T-helper 17 cell (primary cell): ENCODE measurements at regions not wholly inside any gene's neighbourhood (a gene's known extent, or its start where the extent isn't known, plus 50 kb on each side); places are given as distances from the start of the nearest gene placed in this dataset.

ENCODE experiments used
- ATAC-seq: fragments of 150-1000 bp; cut with Tn5 transposase; 2 replicates; pipeline ENCODE4 v1.10.0; 2021; ENCODE audit warnings: mild to moderate bottlenecking, moderate library complexity
- DNase-seq, 3 donors: peaks; one replicate each; pipeline versions ENCODE4 v3.0.0 to v3.0.0-alpha.2; 2020 to 2021
- H3K9me3 ChIP-seq: one replicate; pipeline ENCODE4 v1.7.0; 2013; ENCODE audit warnings: low read length, mild to moderate bottlenecking; ENCODE audit not compliant: control insufficient read depth, poor library complexity, severe bottlenecking
- H3K27ac Mint-ChIP-seq: one replicate; pipeline ENCODE4 v1.8.0; 2022; ENCODE audit warnings: mild to moderate bottlenecking, moderate library complexity, mixed read lengths
- H3K27me3 Mint-ChIP-seq: one replicate; pipeline ENCODE4 v1.8.0; 2022; ENCODE audit warnings: mixed read lengths
- H3K36me3 Mint-ChIP-seq: one replicate; pipeline ENCODE4 v1.8.0; 2022; ENCODE audit warnings: low read depth, mixed read lengths
- H3K4me1 Mint-ChIP-seq: one replicate; pipeline ENCODE4 v1.8.0; 2022; ENCODE audit warnings: mild to moderate bottlenecking, mixed read lengths
- H3K4me3 Mint-ChIP-seq: one replicate; pipeline ENCODE4 v1.8.0; 2022; ENCODE audit warnings: mild to moderate bottlenecking, moderate library complexity, mixed read lengths

DNA sequence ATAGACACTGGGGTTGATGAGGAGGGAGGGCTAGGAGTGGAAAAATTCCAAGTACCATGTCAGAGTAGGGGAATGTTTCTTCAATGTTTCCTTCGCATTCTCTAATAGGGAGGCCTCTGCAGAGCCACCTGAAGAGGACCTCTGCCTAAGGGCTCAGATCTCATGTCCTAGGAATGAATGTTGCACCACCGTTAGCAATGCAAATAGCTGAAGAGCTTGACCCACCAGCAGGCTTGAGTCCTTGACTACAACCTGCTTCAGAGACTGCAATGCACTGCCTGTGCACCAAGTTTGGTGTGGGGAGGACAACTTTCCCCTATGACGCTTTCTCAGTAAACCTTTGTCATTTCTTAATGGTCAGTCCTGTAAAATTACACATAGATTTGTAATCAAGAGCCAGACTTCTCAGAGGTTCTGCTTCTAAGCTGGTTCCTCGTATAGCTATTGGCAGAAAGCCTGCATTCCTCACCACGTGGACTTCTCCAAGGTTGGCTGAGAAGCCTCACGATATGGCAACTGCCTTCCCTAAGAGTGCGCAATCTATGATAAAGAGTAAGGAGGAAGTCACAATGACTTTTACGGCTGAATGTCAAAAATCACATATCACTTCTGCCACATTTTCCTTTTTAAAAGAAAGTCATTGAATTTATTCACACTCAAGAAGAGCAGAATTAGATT, 600.7 kb upstream of the PTGER4 start:
- Mint-ChIP-seq H3K27ac (no peak overlapping the region), H3K36me3 (peaks cover 2% of the 10 kb centered on the region), H3K4me1 (no peaks in the 10 kb centered on the region), H3K27me3 (peaks cover 12% of the 10 kb centered on the region), H3K4me3 (no peak overlapping the region)
- no peaks in the 10 kb centered on the region for H3K9me3 ChIP-seq
- DNase-seq (no peak), ATAC-seq (no peak)

DNA sequence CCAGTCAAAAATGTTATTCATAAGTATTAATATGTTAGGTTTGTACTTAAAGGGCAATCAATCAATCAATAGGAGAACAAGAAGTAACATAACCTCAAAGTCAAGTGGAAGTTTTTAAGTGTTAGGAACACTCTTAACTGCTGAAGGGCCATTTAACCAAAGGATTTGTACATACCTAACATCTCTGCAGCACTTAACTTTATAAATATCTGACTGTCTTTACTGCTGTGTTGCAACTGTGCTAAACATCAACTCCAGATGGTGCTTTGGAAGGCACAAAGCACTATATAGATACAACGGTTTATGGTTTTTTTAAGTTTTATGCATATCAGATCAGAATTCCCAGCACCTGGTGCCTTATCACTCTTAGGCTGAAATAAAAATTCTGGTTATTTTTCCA, 604.9 kb upstream of the PTGER4 start:
- DNase-seq (no peak), ATAC-seq (no peak)
- no peaks in the 10 kb centered on the region for H3K4me1 Mint-ChIP-seq
- peaks cover 9% of the 10 kb centered on the region for H3K27me3 Mint-ChIP-seq
- no peaks in the 10 kb centered on the region for H3K9me3 ChIP-seq
- no peaks in the 10 kb centered on the region for H3K36me3 Mint-ChIP-seq
- no peak overlapping the region for H3K27ac Mint-ChIP-seq
- no peak overlapping the region for H3K4me3 Mint-ChIP-seq

DNA sequence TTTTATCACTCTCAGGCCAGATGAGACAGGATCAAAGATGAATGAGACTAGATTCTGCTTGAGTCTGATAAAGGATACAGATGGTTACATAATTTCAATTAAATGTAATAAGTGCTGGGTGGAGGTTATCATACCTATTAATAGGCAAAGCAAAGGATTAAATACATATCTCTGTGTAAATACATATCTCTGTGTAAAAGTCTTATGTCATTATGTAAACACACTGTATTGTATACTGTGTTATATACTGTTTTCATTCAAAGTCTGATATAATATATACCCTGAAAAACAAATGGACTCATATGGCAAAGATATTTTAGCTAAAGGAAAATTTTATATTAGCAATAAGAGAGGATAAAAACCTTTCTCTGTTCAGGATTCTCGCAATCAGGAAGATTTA, 605.8 kb upstream of the PTGER4 start:
- no peaks in the 10 kb centered on the region for H3K4me1 Mint-ChIP-seq
- H3K36me3 Mint-ChIP-seq, result no peaks in the 10 kb centered on the region
- H3K4me3 Mint-ChIP-seq, result no peak overlapping the region
- no peak overlapping the region for H3K27ac Mint-ChIP-seq
- DNase-seq, result no peak
- no peak for ATAC-seq
- H3K9me3 ChIP-seq, result no peaks in the 10 kb centered on the region
- H3K27me3 Mint-ChIP-seq, result peaks cover under 1% of the 10 kb centered on the region

DNA sequence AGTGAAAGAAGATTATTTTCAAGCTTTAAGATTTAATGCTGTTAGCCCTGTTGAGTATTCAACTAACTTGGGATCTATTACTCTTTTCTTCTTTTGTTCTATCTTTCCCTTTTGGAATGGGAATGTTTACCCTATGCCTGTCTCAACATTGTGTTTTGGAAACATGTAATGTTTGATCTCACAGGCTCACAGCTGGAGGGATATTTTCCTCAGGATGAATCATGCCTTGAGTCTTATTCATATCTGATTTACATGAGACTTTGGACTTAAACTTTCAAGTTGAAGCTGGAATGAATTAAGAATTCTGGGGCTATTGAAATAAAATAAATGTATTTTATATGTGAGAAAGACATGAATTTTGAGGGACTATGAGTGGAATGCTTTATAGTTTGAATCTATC, 607.8 kb upstream of the PTGER4 start:
- Mint-ChIP-seq H3K27ac (no peak overlapping the region), H3K27me3 (no peaks in the 10 kb centered on the region), H3K4me3 (no peak overlapping the region), H3K4me1 (no peaks in the 10 kb centered on the region), H3K36me3 (no peaks in the 10 kb centered on the region)
- DNase-seq, result no peak
- ATAC-seq, result no peak
- no peaks in the 10 kb centered on the region for H3K9me3 ChIP-seq

DNA sequence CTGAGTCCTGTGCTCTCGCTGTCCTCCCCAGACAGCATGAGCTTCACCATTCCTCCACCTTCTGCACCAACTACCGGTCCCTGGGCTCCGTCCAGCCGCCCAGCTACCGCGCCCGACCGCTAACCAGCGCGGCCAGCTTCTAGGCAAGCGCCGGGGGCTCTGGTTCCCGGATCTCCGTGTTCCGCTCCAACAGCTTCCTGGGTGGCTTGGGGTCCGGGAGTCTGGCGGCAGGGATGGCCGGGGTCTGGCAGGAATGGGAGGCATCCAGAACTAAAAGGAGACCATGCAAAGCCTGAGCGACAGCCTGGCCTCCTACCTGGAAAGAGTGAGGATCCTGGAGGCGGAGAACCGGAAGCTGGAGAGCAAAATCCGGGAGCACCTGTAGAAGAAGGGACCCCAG, 613.1 kb upstream of the PTGER4 start:
- Mint-ChIP-seq H3K4me1 (no peaks in the 10 kb centered on the region), H3K27me3 (no peaks in the 10 kb centered on the region), H3K36me3 (no peaks in the 10 kb centered on the region), H3K27ac (no peak overlapping the region), H3K4me3 (no peak overlapping the region)
- H3K9me3 ChIP-seq, result no peaks in the 10 kb centered on the region
- no peak for ATAC-seq
- no peak for DNase-seq

DNA sequence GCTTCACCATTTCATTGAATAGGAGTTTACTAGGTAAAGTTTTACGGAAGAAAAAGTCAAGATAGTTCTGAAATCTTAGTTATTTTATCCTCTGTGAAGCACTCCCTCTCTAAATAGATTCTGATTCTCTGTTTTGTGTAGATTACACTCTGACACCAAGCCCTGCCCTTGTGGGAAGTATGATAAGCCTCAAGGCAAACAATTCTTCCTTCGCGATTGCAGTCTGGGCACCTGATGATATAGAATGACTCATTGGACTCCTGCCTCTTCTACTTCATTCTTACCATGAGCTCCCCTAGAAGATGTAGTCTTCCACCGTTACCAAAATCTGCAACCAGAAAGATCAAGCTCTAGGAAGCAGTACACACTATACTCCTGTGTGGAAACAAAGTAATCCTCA, 626.9 kb upstream of the PTGER4 start:
- DNase-seq (no peak), ATAC-seq (no peak)
- Mint-ChIP-seq H3K4me3 (no peak overlapping the region), H3K27ac (no peak overlapping the region), H3K36me3 (no peaks in the 10 kb centered on the region), H3K4me1 (no peaks in the 10 kb centered on the region), H3K27me3 (no peaks in the 10 kb centered on the region)
- H3K9me3 ChIP-seq, result no peaks in the 10 kb centered on the region

DNA sequence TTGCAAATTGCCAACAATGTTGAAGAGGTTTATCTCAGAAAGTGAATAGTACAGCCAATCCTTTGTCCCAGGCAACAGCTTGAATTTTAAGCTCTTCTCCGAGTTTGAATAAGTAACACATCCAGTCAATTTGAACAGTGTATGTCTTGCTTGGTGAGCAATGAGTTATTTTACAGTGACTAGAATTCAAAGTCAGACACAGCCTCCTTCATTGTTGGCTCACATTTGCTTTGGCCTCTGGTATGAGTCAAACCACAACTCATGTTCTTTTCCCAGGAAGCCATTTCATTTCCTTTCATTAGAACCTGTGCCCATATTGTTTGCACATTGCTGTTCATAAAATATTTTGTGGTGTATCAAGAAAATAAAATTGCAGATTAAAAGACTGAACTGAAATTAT, 622.0 kb upstream of the DAB2 start:
- Mint-ChIP-seq H3K27ac (no peak overlapping the region), H3K4me3 (no peak overlapping the region), H3K36me3 (no peaks in the 10 kb centered on the region), H3K27me3 (no peaks in the 10 kb centered on the region), H3K4me1 (no peaks in the 10 kb centered on the region)
- DNase-seq (no peak), ATAC-seq (no peak)
- no peaks in the 10 kb centered on the region for H3K9me3 ChIP-seq

DNA sequence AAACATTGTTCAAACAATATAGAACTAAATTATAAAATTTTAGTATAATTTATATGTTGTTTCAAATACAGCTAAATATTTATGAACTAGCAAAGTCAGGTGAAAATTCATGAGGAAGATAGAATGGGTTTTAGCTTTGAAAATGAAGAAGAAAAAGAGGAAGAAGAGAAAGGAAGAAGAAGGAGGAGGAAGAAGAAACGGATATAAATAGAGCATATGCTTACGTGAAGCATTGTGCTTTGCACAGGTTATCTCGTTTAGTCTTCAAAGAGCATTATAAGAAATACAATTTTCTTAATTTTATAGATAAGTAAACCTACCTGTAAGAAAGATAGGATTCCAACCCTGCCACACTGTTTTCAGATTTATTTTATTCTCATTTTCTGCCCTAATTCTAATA, 620.6 kb upstream of the DAB2 start:
- Mint-ChIP-seq H3K27me3 (no peaks in the 10 kb centered on the region), H3K4me3 (no peak overlapping the region), H3K27ac (no peak overlapping the region), H3K4me1 (no peaks in the 10 kb centered on the region), H3K36me3 (no peaks in the 10 kb centered on the region)
- ATAC-seq, result no peak
- H3K9me3 ChIP-seq, result no peaks in the 10 kb centered on the region
- no peak for DNase-seq

DNA sequence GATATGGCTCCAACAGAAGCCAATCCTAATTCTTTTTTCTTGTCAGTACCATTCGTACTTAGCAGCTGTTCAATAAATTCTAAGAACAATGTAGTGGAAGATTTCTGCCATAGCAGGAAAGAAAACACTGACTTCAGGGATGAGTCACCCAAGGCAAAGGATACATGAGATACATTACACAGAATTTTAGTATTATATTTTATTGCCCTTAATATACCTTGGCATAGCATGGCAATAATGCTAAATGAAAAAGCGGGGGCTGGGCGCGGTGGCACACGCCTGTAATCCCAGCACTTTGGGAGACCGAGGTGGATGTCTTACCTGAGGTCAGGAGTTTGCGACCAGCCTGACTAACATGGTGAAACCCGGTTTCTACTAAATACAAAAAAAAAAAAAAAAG, 619.1 kb upstream of the DAB2 start:
- no peak overlapping the region for H3K27ac Mint-ChIP-seq
- no peaks in the 10 kb centered on the region for H3K9me3 ChIP-seq
- no peaks in the 10 kb centered on the region for H3K4me1 Mint-ChIP-seq
- ATAC-seq (no peak), DNase-seq (no peak)
- H3K36me3 Mint-ChIP-seq, result no peaks in the 10 kb centered on the region
- no peaks in the 10 kb centered on the region for H3K27me3 Mint-ChIP-seq
- no peak overlapping the region for H3K4me3 Mint-ChIP-seq

DNA sequence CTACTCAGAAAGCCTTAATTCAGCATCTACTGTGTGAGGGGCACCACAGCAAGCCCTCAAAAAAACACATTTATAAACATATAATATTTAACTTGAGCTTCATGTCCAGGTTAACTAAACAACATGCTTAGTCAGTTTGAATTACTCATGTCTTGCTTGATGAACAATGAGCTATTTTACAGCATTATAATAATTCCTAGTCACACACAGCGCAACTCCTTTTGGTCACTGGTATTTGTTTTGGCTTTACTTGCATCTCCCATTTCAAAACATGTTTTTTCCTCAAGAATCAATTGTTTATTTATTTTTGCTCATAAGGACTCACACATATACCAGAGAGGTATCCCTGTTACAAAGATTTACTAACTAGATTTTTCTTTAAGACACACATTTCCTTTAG, 616.7 kb upstream of the DAB2 start:
- DNase-seq (no peak), ATAC-seq (no peak)
- Mint-ChIP-seq H3K27ac (no peak overlapping the region), H3K27me3 (no peaks in the 10 kb centered on the region), H3K36me3 (no peaks in the 10 kb centered on the region), H3K4me1 (no peaks in the 10 kb centered on the region), H3K4me3 (no peak overlapping the region)
- H3K9me3 ChIP-seq, result no peaks in the 10 kb centered on the region

DNA sequence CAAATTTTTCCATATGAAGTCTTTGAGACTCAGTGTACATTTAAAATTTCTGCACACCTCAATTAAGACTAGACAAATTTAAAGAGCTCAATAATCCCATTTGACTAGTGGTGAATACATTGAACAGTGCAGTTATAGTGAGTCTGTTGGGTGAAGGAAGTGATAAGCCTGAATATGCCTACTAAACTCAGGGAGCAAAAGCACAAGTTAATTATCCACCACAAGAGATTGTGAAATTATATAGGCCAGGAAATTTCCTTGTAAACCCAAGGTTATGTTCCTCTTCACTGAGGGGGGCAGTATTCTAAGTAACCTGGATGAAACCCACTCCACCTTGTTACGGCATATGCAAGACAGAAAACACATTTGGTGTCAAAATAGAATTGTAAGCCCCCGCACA, 612.9 kb upstream of the DAB2 start:
- Mint-ChIP-seq H3K27me3 (no peaks in the 10 kb centered on the region), H3K36me3 (no peaks in the 10 kb centered on the region), H3K4me1 (peaks cover 6% of the 10 kb centered on the region), H3K27ac (no peak overlapping the region), H3K4me3 (no peak overlapping the region)
- no peaks in the 10 kb centered on the region for H3K9me3 ChIP-seq
- ATAC-seq (no peak), DNase-seq (no peak)

DNA sequence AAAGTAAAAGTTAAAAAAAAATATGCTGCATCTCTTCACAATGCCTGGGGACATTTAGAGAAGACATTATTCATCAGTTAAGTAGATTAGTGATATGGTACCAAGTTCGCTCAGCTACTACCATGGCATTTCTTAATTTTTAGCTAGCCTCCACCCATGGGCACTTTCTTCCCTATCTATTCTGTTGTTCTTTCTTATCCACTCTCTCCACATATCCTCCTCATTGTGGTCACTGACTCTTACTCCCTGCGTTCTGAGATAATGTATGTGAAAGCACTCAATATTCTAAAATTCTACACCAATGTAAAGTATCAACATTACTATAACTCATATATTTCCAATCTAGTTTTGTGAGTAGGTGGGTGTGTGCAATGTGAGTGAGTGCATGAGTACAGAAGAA, 609.7 kb upstream of the DAB2 start:
- Mint-ChIP-seq H3K4me3 (no peak overlapping the region), H3K36me3 (no peaks in the 10 kb centered on the region), H3K4me1 (peaks cover 6% of the 10 kb centered on the region), H3K27ac (no peak overlapping the region), H3K27me3 (peaks cover 9% of the 10 kb centered on the region)
- DNase-seq (no peak), ATAC-seq (no peak)
- no peaks in the 10 kb centered on the region for H3K9me3 ChIP-seq

DNA sequence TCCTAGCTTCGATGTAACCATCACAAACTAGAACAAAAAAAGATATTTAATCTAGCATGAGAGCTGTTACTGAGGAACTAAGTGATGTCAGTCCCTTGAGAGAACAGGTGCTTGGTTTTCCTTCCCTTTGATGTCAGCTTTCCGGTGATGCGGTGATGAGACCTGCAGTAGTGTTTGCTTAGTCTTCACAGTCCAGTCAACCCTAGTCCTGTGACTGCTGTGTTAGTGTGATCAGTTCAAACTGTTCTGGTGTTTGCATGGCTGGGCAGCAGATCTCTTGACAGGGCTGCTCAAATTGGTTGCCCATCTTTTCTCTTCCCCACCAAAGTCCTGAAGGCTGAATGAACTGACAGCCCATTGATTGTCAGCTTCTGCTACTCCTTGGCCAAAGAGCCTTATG, 608.6 kb upstream of the DAB2 start:
- no peaks in the 10 kb centered on the region for H3K9me3 ChIP-seq
- peaks cover 16% of the 10 kb centered on the region for H3K27me3 Mint-ChIP-seq
- ATAC-seq, result peak; percentile 95
- H3K4me1 Mint-ChIP-seq, result peaks cover 9% of the 10 kb centered on the region
- H3K27ac Mint-ChIP-seq, result peak overlapping the region; percentile 12
- DNase-seq, result no peak
- peaks cover 3% of the 10 kb centered on the region for H3K36me3 Mint-ChIP-seq
- no peak overlapping the region for H3K4me3 Mint-ChIP-seq

DNA sequence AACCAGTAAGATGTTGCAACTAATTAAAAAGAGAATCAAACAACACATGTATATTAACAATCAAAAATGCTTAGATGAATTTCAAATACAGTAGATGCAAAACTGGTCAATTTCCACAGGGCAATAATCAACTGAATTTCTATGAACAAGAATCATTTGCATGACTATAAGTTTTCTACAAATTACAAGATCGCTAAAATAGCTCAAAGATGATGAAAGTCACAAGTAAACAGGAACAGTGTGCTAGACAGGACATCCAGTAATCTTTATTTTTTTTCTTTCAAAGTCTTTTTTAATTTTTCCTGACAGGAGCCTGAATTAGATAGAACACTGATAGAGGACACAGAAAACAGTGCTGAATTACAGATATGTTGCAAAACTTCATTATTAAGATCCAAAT, 608.2 kb upstream of the DAB2 start:
- Mint-ChIP-seq H3K36me3 (peaks cover 3% of the 10 kb centered on the region), H3K4me1 (peaks cover 9% of the 10 kb centered on the region), H3K27me3 (peaks cover 16% of the 10 kb centered on the region), H3K4me3 (no peak overlapping the region), H3K27ac (peak overlapping the region; percentile 12)
- no peaks in the 10 kb centered on the region for H3K9me3 ChIP-seq
- peak; percentile 27 for ATAC-seq
- no peak for DNase-seq
